Suprapubic skin (tissue), 4 donors: ENCODE measurements at regions not wholly inside any gene's neighbourhood (a gene's known extent, or its start where the extent isn't known, plus 50 kb on each side); places are given as distances from the start of the nearest gene placed in this dataset.

Experiments used
- CTCF ChIP-seq, 2 donors: fragments of 200-600 bp in 1 of 2; fragments of 450-650 bp in 1 of 2; sonication (generic) in 1 of 2; IDR thresholded peaks; one replicate each; pipeline ENCODE4 v1.5.1; 2016 to 2019; ENCODE audit warnings: antibody characterized with exemption in 2 of 2, mild to moderate bottlenecking in 1 of 2, moderate library complexity in 1 of 2
- POLR2A ChIP-seq, 2 donors: fragments of 450-650 bp; IDR thresholded peaks; one replicate each; pipeline ENCODE4 v1.6.1; 2017; ENCODE audit warnings: antibody characterized with exemption in 2 of 2, mild to moderate bottlenecking in 2 of 2, moderate library complexity in 2 of 2
- POLR2AphosphoS5 ChIP-seq, 3 donors: sonication (generic); formaldehyde crosslinking; IDR thresholded peaks; one replicate each; pipeline ENCODE4 v1.6.1; 2017; ENCODE audit warnings: antibody characterized with exemption in 3 of 3

GRCh38 chr11:82049199-82049598, 684.5 kb downstream of the FAM181B start:
- TF ChIP-seq POLR2A (IDR thresholded peaks at IDR 0.05) (no peak), CTCF (IDR thresholded peaks at IDR 0.05) (no peak), POLR2AphosphoS5 (IDR thresholded peaks at IDR 0.05) (no peak)
